MM.1S (cell line): ENCODE measurements at regions not wholly inside any gene's neighbourhood (a gene's known extent, or its start where the extent isn't known, plus 50 kb on each side); places are given as distances from the start of the nearest gene placed in this dataset.

Experiments used
- CTCF ChIP-seq: fragments of 300-600 bp; sonication (generic); IDR thresholded peaks from 2 replicates; pipeline ENCODE4 v1.5.1; 2016; ENCODE audit warnings: antibody characterized with exemption, low read length, mixed read lengths
- EZH2 ChIP-seq: fragments of 300-600 bp; sonication (generic); optimal IDR thresholded peaks from 2 replicates; pipeline ENCODE3; 2017; ENCODE audit warnings: low read depth, mild to moderate bottlenecking, antibody characterized with exemption, low read length, mixed read lengths
- EZH2phosphoT487 ChIP-seq: fragments of 300-600 bp; sonication (generic); IDR thresholded peaks from 2 replicates; pipeline ENCODE4 v1.6.1; 2018; ENCODE audit warnings: antibody characterized with exemption, low read length

DNA sequence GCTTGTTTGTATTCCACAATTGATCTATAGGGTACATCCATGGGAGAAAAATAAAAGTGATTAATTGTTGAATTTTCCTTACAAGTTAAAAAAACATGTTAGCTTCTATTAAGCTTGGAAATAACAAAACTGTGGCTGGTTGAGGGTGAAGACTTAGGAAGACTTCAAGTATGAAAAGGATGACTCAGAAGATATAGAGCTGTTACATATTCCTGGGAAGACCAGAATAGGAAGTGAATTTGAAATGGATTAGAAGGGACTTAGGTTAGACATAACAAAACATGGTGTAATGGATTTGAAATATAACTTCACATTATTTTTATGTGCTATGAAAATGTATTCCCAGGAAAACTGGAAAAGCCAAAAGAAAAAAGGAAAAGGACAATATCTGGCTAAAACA, 732.2 kb downstream of the HDGFL1 start:
- TF ChIP-seq CTCF, result no peak
- TF ChIP-seq EZH2, result no peak
- no peak for TF ChIP-seq EZH2phosphoT487
